ENCODE measurements at regions not wholly inside any gene's neighbourhood (a gene's known extent, or its start where the extent isn't known, plus 50 kb on each side); places are given as distances from the start of the nearest gene placed in this dataset.

GRCh38 chr16:48914070-48914469 lies 304.1 kb upstream of the N4BP1 start:
- TF ChIP-seq CTCF (IDR thresholded peaks at IDR 0.05), result no peak
- no peak for TF ChIP-seq EZH2 (IDR thresholded peaks at IDR 0.05; ENCODE audit: borderline replicate concordance, insufficient read depth, low read depth, low read length, poor library complexity, severe bottlenecking)

Measured in B cell (primary cell).